Thyroid gland (tissue), 4 donors: ENCODE measurements at regions not wholly inside any gene's neighbourhood (a gene's known extent, or its start where the extent isn't known, plus 50 kb on each side); places are given as distances from the start of the nearest gene placed in this dataset.

Experiments
- DNase-seq, 2 donors: peaks; one replicate each; pipeline ENCODE4 v3.0.0-alpha.2; 2019
- H3K27ac ChIP-seq, 3 donors: fragments of 200-600 bp; sonication (generic); 1 replicate in 2 of 3; 2 replicates in 1 of 3; pipeline ENCODE4 v1.5.1; 2016 to 2019; ENCODE audit warnings: mild to moderate bottlenecking in 1 of 3, moderate library complexity in 1 of 3
- H3K27me3 ChIP-seq: fragments of 200-600 bp; sonication (generic); one replicate; pipeline ENCODE4 v1.5.1; 2019
- H3K36me3 ChIP-seq, 2 donors: fragments of 200-600 bp; sonication (generic); one replicate each; pipeline ENCODE4 v1.5.1; 2016 to 2019
- H3K4me1 ChIP-seq, 2 donors: fragments of 200-600 bp; sonication (generic); one replicate each; pipeline ENCODE4 v1.5.1; 2017 to 2019
- H3K4me3 ChIP-seq, 3 donors: fragments of 200-600 bp; sonication (generic); replicated peaks in 1 of 3; 1 replicate in 2 of 3; 2 replicates in 1 of 3; pipeline ENCODE4 v1.5.1; 2016; ENCODE audit warnings: mild to moderate bottlenecking in 1 of 3
- H3K9me3 ChIP-seq: fragments of 200-600 bp; sonication (generic); one replicate; pipeline ENCODE4 v1.5.1; 2017
- CTCF ChIP-seq, 6 experiments: fragments of 200-600 bp in 3 of 6; fragments of 450-650 bp in 3 of 6; sonication (generic) in 3 of 6; IDR thresholded peaks; one replicate each; pipeline ENCODE4 v1.5.1; 2016 to 2019; ENCODE audit warnings: antibody characterized with exemption in 6 of 6, mild to moderate bottlenecking in 2 of 6, inconsistent platforms in 1 of 6, moderate library complexity in 1 of 6
- POLR2A ChIP-seq, 2 donors: fragments of 450-650 bp; IDR thresholded peaks; one replicate each; pipeline ENCODE4 v1.6.1; 2017; ENCODE audit warnings: antibody characterized with exemption in 2 of 2, mild to moderate bottlenecking in 2 of 2, moderate library complexity in 1 of 2
- WGBS, 2 donors: methylation state at CpG; one replicate each; pipeline ENCODE4 v1.1.5; 2017; 5-methylcytosine and 5-hydroxymethylcytosine counted together
- intact Hi-C: fragments of 100-400 bp; cut with DNase I; formaldehyde crosslinking; loops from one replicate; pipeline ENCODE4 v1.15.1; 2023

- Histone ChIP-seq H3K4me3 (no peak overlapping the region), H3K9me3 (no peaks in the 10 kb centered on the region), H3K4me1 (no peaks in the 10 kb centered on the region), H3K36me3 (no peaks in the 10 kb centered on the region), H3K27ac (no peak overlapping the region), H3K27me3 (no peaks in the 10 kb centered on the region)
- intact Hi-C loops, result no loop called here
- TF ChIP-seq CTCF (IDR thresholded peaks at IDR 0.05) (no peak), POLR2A (IDR thresholded peaks at IDR 0.05) (no peak)
- WGBS, 2 donors, result 40 to 43% methylated on average over 3 of the region's 3 CpGs
- DNase-seq, result no peak
These were observed 712.7 kb downstream of the UQCRFS1 start for GRCh38 chr19:28500296-28500695.

GRCh38 chr19:28498404-28498976 lies 714.5 kb downstream of the UQCRFS1 start:
- Histone ChIP-seq H3K9me3 (no peaks in the 10 kb centered on the region), H3K27me3 (no peaks in the 10 kb centered on the region), H3K4me3 (no peak overlapping the region), H3K27ac (no peak overlapping the region), H3K4me1 (no peaks in the 10 kb centered on the region), H3K36me3 (no peaks in the 10 kb centered on the region)
- DNase-seq, result no peak
- no peak for TF ChIP-seq CTCF (IDR thresholded peaks at IDR 0.05)
- no peak for TF ChIP-seq POLR2A (IDR thresholded peaks at IDR 0.05)
- WGBS, 2 donors, result 79 to 82% methylated on average over 7 of the region's 7 CpGs
- intact Hi-C loops, result no loop called here

- DNase-seq, result no peak
- Histone ChIP-seq H3K9me3 (no peaks in the 10 kb centered on the region), H3K4me3 (no peak overlapping the region), H3K36me3 (no peaks in the 10 kb centered on the region), H3K27ac (no peak overlapping the region), H3K4me1 (no peaks in the 10 kb centered on the region), H3K27me3 (no peaks in the 10 kb centered on the region)
- WGBS, 2 donors, result 89 to 94% methylated on average over 4 of the region's 4 CpGs
- intact Hi-C loops, result no loop called here
- TF ChIP-seq POLR2A (IDR thresholded peaks at IDR 0.05), result no peak
- TF ChIP-seq CTCF (IDR thresholded peaks at IDR 0.05), result no peak
These were observed 715.1 kb downstream of the UQCRFS1 start for GRCh38 chr19:28497887-28498286.

- DNase-seq, result no peak
- H3K4me1 ChIP-seq, result no peaks in the 10 kb centered on the region
- H3K27me3 ChIP-seq, result no peaks in the 10 kb centered on the region
- no peak overlapping the region for H3K27ac ChIP-seq
- intact Hi-C loops, result no loop called here
- no peaks in the 10 kb centered on the region for H3K9me3 ChIP-seq
- H3K4me3 ChIP-seq, result no peak overlapping the region
- TF ChIP-seq POLR2A (IDR thresholded peaks at IDR 0.05) (no peak), CTCF (IDR thresholded peaks at IDR 0.05) (no peak)
- H3K36me3 ChIP-seq, result no peaks in the 10 kb centered on the region
- 80 to 85% methylated on average over 5 of the region's 5 CpGs for WGBS, 2 donors
These were observed 715.8 kb downstream of the UQCRFS1 start for GRCh38 chr19:28497137-28497536.

GRCh38 chr19:28495046-28495445 lies 717.9 kb downstream of the UQCRFS1 start:
- Histone ChIP-seq H3K9me3 (no peaks in the 10 kb centered on the region), H3K4me3 (no peak overlapping the region), H3K27ac (no peak overlapping the region), H3K36me3 (no peaks in the 10 kb centered on the region), H3K4me1 (no peaks in the 10 kb centered on the region), H3K27me3 (no peaks in the 10 kb centered on the region)
- no peak for DNase-seq
- no peak for TF ChIP-seq CTCF (IDR thresholded peaks at IDR 0.05)
- WGBS, 2 donors, result 57 to 60% methylated on average over 4 of the region's 4 CpGs
- intact Hi-C loops, result no loop called here
